ENCODE measurements at regions not wholly inside any gene's neighbourhood (a gene's known extent, or its start where the extent isn't known, plus 50 kb on each side); places are given as distances from the start of the nearest gene placed in this dataset.

DNA sequence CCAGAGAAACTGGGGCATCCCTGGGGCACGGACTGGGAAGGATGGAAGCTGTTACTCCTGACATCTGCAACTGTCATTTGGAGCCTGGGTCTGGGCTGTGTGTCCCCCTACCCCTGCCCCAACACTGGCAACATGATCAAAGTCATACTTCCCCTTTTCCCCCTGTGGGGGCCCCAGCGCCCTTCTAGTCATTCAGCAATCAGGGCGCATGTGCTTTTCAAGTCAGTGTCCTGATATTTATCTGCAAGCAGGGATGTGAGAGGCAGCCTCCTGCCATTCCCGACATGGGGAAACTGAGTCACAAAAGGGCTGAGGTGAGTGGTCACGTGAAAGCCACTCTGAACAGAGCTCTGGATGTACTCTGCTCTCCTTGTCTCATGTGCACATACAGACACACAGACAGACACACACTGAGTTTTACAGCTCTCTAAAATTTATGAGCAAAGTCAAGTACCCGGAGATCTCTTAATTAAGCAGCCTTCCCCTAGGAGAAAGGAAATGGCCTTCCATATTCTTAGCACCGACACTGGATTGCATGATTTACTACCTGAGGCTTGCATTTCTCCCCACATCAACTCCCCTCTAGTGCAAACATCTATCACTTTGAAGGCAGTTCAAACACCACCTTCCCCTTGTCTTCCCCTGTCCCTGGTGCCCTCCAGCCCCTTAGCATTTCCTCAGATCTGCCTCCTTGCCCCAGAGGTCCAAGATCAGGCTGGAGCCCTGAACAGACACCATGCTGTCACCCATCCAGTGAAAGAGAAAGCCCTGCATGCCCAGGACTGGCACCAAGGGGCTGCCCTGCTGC, 170.7 kb downstream of the CDC5L start:
- TF ChIP-seq, protein P1, sequence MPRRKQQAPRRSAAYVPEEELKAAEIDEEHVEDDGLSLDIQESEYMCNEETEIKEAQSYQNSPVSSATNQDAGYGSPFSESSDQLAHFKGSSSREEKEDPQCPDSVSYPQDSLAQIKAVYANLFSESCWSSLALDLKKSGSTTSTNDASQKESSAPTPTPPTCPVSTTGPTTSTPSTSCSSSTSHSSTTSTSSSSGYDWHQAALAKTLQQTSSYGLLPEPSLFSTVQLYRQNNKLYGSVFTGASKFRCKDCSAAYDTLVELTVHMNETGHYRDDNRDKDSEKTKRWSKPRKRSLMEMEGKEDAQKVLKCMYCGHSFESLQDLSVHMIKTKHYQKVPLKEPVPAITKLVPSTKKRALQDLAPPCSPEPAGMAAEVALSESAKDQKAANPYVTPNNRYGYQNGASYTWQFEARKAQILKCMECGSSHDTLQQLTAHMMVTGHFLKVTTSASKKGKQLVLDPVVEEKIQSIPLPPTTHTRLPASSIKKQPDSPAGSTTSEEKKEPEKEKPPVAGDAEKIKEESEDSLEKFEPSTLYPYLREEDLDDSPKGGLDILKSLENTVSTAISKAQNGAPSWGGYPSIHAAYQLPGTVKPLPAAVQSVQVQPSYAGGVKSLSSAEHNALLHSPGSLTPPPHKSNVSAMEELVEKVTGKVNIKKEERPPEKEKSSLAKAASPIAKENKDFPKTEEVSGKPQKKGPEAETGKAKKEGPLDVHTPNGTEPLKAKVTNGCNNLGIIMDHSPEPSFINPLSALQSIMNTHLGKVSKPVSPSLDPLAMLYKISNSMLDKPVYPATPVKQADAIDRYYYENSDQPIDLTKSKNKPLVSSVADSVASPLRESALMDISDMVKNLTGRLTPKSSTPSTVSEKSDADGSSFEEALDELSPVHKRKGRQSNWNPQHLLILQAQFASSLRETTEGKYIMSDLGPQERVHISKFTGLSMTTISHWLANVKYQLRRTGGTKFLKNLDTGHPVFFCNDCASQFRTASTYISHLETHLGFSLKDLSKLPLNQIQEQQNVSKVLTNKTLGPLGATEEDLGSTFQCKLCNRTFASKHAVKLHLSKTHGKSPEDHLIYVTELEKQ (tag by site-specific recombination; IDR thresholded peaks at IDR 0.05; ENCODE audit: borderline replicate concordance) = no peak
- TF ChIP-seq, protein P2, sequence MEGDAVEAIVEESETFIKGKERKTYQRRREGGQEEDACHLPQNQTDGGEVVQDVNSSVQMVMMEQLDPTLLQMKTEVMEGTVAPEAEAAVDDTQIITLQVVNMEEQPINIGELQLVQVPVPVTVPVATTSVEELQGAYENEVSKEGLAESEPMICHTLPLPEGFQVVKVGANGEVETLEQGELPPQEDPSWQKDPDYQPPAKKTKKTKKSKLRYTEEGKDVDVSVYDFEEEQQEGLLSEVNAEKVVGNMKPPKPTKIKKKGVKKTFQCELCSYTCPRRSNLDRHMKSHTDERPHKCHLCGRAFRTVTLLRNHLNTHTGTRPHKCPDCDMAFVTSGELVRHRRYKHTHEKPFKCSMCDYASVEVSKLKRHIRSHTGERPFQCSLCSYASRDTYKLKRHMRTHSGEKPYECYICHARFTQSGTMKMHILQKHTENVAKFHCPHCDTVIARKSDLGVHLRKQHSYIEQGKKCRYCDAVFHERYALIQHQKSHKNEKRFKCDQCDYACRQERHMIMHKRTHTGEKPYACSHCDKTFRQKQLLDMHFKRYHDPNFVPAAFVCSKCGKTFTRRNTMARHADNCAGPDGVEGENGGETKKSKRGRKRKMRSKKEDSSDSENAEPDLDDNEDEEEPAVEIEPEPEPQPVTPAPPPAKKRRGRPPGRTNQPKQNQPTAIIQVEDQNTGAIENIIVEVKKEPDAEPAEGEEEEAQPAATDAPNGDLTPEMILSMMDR (tag by site-specific recombination; IDR thresholded peaks at IDR 0.05) = no peak
- TF ChIP-seq, protein P3, sequence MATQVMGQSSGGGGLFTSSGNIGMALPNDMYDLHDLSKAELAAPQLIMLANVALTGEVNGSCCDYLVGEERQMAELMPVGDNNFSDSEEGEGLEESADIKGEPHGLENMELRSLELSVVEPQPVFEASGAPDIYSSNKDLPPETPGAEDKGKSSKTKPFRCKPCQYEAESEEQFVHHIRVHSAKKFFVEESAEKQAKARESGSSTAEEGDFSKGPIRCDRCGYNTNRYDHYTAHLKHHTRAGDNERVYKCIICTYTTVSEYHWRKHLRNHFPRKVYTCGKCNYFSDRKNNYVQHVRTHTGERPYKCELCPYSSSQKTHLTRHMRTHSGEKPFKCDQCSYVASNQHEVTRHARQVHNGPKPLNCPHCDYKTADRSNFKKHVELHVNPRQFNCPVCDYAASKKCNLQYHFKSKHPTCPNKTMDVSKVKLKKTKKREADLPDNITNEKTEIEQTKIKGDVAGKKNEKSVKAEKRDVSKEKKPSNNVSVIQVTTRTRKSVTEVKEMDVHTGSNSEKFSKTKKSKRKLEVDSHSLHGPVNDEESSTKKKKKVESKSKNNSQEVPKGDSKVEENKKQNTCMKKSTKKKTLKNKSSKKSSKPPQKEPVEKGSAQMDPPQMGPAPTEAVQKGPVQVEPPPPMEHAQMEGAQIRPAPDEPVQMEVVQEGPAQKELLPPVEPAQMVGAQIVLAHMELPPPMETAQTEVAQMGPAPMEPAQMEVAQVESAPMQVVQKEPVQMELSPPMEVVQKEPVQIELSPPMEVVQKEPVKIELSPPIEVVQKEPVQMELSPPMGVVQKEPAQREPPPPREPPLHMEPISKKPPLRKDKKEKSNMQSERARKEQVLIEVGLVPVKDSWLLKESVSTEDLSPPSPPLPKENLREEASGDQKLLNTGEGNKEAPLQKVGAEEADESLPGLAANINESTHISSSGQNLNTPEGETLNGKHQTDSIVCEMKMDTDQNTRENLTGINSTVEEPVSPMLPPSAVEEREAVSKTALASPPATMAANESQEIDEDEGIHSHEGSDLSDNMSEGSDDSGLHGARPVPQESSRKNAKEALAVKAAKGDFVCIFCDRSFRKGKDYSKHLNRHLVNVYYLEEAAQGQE (tag by site-specific recombination; IDR thresholded peaks at IDR 0.05) = no peak
- no peak for TF ChIP-seq MEIS1 (CRISPR knock-in tag; IDR thresholded peaks at IDR 0.05; ENCODE audit: borderline replicate concordance)
- TF ChIP-seq ZNF184 (tag by site-specific recombination; IDR thresholded peaks at IDR 0.05) = no peak
- no peak for TF ChIP-seq ZNF654 (tag by site-specific recombination; IDR thresholded peaks at IDR 0.05; ENCODE audit: low read depth)
- no peak for TF ChIP-seq ZNF202 (tag by site-specific recombination; IDR thresholded peaks at IDR 0.05; ENCODE audit: borderline replicate concordance)
- no peak for TF ChIP-seq ZSCAN30 (tag by site-specific recombination; IDR thresholded peaks at IDR 0.05)
- no peak for TF ChIP-seq ZNF146 (tag by site-specific recombination; IDR thresholded peaks at IDR 0.05)
- no peak for TF ChIP-seq ZNF777 (tag by site-specific recombination; IDR thresholded peaks at IDR 0.05; ENCODE audit: borderline replicate concordance)
